ENCODE measurements at regions not wholly inside any gene's neighbourhood (a gene's known extent, or its start where the extent isn't known, plus 50 kb on each side); places are given as distances from the start of the nearest gene placed in this dataset.
"Not testable (repeated sequence)": the region's sequence is repeated elsewhere in the genome, so short reads cannot be mapped to it uniquely, and the experiment has no call there.

DNA sequence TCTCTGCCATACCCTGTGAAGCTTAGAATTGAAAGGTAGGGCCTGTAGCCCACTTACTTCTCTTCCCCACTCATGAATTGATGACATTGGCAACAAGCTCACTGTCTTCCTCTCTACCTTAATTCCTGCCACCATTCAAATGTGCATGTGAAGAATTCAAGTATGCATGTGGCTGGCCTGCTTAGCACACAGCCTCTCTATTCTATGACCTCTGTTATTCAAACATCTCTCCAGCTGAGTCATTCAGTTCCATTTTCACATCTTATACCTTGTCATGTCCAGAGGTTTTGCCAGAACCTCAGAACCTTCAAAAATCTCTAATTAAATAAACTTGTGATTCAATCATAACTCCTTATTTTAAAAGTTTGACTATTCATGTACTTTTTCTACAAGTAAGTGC lies 114.7 kb upstream of the MAN2A1 start:
- no peak for DNase-seq

DNA sequence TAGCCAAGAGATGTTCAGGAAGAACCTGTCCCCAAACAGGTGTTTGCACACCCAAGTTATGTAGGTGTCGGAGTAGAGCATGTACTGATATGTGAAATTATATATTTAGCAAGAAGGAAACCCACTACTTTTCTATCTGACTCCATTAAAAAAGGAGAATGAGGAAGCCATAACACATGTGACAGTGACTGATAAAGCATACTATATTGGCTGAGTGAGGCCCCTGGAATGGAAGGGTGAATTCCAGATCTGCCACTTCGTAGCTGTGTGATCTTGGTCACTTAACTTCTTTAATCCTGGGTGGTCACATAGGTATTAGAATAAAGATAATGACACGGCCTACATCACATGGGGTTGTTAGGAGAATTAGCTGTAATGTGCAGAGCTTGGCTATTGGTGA lies 116.0 kb upstream of the MAN2A1 start:
- DNase-seq, result no peak

DNA sequence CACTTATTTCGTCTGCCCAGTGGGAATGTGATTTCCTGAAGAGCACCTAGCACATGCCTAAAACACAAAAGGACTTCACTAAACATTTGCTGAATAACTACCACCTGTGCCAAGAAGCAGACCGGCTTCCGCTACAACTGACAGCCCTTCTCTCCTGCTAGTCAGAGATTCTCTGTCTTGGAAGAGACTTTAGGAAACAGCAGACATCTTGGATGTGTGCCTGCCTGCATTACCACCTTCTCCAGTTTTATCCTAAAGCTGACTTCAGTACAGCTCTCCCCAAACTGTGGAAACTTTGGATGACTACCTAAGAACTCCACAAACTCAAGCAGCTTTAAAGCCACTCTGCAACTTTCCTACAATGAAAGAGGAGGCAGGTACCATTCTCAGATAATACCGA lies 116.5 kb upstream of the MAN2A1 start:
- DNase-seq, result no peak

DNA sequence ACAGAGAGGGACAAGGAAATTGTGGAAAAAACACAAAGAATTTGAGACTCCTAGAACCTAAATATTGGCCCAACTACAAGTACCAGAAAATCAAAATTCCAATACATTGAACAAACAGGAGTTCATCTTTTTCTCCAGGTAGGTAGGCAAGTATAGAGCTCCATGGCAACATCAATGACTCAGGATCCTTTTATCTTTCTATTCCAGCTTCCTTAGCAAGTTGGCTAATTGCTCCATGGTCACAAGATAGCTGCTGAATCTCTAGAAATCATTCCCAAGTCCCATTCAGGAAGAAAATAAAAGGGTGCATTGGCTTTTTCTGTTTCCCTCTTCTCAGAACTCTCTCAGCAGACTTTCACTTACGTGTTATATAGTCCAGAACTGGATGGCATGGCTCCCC lies 117.9 kb upstream of the MAN2A1 start:
- DNase-seq, result no peak

- no peak for DNase-seq
These were observed 119.3 kb upstream of the MAN2A1 start for GRCh38 chr5:109570362-109570874.

DNA sequence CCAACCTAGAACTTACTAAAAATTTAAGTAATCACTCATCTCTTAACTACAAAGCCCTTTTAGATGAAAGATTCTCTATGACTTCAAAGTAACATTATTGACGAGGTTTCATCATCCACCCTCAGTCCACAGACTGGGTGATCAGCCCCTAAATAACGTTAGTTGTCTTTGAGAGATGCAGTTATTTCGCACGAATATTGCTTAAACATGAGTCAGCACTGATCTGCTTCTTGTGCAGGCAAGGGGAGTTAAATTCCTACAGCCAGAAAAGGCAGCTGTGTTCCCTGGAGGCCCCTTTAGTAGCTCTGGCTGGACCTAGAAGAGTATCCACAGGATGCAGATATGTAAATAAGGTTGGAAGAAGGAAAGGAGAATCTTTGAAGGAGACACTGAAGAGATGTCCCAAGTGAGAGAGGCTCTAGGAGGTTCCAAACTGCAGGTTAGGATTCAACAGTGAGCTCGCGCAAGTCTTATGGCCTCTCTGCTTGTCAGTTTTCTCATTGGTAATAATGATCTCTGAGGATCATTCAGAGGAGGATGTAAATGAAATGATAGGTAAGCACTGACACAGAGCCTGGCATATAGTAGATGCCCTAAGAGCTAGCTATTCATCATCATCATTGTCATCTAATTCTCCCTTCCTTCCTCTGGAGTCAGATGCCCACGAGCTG lies 122.2 kb upstream of the MAN2A1 start:
- no peak for DNase-seq

- DNase-seq, result no peak
These were observed 123.4 kb upstream of the MAN2A1 start for GRCh38 chr5:109566361-109566760.

DNA sequence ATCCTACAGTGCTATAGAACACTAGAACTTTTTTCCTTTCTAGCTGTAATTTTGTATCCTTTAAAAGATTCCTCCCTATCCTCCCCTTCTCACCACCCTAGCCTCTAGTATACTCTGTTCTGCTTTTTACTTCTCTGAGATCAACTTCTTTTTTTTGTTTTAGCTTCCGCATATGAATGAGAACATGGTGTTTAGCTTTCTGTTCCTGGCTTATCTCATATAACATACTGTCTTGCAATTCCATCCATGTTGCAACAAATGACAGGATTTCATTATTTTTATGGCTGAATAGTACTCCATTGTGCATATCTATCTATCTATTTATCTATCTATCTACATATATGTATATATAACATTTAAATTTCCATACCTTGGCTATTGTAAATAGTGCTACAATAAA lies 126.0 kb upstream of the MAN2A1 start:
- DNase-seq, result no peak

GRCh38 chr5:109563189-109563588 lies 126.5 kb upstream of the MAN2A1 start:
- DNase-seq, result no peak

DNA sequence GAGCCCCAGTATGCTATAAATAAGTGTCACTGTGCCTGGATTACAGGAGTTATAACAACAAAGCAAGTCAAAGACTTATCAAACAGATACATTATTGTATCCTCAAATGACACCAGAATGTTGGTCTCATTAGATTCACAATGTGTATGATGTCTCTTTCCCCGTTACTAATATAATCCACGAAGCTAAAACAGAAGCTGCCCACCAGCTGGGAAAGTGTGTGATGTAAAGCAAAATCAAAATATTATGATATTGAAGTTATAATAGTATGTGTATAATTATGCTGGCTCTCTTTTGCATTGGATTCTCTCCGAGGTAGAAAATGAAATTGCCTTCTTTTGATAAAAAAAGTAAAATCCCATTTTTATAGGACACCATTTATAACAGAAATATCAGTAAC lies 127.3 kb upstream of the MAN2A1 start:
- DNase-seq, result no peak

DNA sequence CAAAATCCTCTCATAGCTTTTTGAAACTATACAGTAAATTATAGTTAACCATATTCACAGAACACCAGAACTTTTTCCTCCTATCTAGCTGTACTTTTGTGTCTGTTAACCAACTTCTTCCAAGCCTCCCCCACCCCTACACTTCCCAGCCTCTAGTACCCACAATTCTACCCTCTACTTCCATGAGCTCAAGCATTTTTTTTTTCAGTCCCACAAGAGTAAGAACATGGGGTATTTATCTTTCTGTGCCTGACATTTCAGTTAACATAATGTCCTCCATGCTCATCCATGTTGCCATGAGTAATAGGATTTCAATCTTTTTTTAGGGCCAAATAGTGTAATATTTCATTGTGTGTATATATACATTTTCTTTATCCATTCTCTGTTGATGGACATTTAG lies 128.3 kb upstream of the MAN2A1 start:
- no peak for DNase-seq

DNA sequence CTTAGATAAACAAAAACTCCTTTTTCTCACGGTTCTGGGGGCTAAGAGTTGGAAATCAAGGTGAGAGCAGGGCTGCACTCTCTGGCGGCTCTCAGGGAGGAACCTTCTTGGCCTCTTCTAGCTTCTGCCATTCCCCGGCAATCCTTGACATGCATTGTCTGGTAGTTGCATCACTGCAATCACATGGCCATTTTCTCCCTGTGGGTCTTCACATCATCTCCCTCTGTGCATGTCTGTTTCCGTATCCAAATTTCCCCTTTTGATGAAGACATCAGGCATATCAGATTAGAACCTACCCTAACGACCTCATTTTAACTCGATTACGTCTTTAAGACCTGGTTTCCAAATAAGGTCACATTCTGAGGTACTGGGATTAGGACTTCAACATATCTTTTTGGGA lies 129.2 kb upstream of the MAN2A1 start:
- DNase-seq, result no peak

DNA sequence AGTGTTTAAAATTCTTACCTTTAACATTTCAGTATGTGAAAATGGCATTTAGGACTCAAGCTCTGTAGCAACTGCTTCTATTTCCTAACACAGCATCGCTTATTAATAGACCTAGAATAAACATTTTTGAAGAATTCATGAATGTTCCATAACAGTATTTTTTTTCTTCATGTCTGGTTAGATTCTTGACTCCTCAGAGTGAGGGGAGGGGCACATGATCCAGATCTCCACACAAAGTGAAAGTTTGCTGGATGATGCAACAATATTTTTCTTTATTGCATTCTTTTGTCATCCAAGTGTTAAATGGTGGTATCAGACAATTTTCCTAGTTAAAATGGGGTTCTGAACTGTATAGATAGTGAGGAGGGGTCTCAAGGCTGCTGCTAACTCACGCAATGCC lies 130.8 kb upstream of the MAN2A1 start:
- DNase-seq, result no peak

GRCh38 chr5:109558364-109558763 lies 131.4 kb upstream of the MAN2A1 start:
- no peak for DNase-seq

GRCh38 chr5:109553846-109554245 lies 135.9 kb upstream of the MAN2A1 start:
- DNase-seq, result no peak

DNA sequence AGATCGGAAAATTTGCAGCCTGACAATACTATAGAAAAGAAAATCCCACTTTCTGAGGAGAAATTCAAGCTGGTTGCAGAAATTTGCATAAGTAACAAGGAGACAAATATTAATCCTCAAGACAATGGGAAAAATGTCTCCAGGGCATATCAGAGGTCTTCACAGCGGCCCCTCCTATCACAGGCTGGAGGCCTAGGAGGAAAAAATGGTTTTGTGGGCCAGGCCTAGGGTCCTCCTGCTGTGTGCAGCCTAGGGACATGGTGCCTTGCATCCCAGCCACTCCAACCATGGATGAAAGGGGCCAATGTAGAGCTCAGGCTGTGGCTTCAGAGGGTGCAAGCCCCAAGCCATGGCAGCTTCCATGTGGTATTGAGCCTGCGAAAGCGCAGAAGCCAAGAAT lies 138.5 kb upstream of the MAN2A1 start:
- not testable (repeated sequence) for DNase-seq

GRCh38 chr5:109550077-109550476 lies 139.7 kb upstream of the MAN2A1 start:
- peak in 1 of 2 experiments; percentile 2 for DNase-seq

GRCh38 chr5:109546461-109546860 lies 136.7 kb upstream of the PJA2 start:
- no peak for DNase-seq

DNA sequence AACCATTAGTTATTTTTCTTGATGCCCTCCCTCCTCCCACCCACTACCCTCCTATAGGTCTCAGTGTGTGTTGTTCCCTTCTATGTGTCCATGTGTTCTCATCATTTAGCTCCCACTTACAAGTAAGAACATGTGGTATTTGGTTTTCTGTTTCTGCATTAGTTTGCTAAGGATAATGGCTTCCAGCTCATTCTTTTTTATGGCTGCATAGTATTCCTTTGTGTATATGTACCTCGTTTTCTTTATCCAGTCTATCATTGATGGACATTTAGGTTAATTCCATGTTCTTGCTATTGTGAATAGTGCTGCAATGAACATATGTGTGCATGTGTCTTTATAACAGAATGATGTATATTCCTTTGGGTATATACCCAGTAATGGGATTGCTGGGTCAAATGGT lies 135.1 kb upstream of the PJA2 start:
- not testable (repeated sequence) for DNase-seq

- DNase-seq, result not testable (repeated sequence)
These were observed 128.9 kb upstream of the PJA2 start for GRCh38 chr5:109538692-109539091.

DNA sequence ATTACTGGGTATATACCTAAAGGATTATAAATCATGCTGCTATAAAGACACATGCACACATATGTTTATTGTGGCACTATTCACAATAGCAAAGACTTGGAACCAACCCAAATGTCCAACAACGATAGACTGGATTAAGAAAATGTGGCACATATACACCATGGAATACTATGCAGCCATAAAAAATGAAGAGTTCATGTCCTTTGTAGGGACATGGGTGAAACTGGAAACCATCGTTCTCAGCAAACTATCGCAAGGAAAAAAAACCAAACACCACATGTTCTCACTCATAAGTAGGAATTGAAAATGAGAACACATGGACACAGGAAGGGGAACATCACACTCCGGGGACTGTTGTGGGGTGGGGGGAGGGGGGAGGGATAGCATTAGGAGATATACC lies 125.3 kb upstream of the PJA2 start:
- not testable (repeated sequence) for DNase-seq

DNA sequence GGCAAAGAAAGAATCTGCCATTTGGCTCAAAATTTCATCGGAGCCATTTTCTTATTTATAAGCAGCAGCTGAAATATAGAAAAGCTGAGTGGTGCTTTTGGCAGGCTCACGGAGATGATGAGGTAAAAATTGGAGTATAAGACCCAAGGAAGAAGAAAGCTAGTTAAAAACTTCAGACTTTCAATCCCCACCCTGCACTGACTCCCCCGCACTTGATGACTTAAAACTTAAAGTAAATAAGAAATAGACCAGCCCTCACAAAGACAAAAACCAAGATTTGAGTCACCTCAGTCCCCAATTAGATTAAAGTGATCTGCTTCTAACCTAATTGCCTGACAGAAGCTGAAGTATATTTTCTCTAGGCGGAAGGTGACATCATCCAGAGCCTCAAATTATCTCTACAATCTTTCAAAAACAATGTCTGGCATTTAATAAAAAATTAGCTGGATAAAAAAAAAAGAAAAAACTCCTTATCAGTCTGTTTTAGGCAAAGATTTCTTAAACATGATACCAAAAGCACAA lies 124.0 kb upstream of the PJA2 start:
- DNase-seq, result no peak

- DNase-seq, result no peak
These were observed 123.1 kb upstream of the PJA2 start for GRCh38 chr5:109532773-109533364.

DNA sequence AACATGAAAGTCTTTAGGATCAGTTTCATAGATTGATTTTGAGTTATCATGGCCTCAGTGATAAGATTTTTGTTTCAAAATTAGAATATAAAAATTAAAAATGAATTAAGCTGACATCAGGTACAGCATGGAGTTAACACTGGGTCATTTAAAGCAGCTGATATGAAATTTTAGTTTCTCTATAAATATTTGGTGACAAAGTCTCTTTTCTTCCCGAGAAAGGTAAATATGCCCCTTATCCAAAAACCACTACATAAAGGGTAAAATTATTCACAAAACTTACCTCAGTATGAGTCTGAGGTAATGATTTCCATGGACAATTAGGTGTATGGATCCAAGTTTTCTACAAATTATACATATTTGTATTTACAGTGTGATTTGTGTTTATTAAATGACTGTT lies 121.5 kb upstream of the PJA2 start:
- DNase-seq, result no peak

DNA sequence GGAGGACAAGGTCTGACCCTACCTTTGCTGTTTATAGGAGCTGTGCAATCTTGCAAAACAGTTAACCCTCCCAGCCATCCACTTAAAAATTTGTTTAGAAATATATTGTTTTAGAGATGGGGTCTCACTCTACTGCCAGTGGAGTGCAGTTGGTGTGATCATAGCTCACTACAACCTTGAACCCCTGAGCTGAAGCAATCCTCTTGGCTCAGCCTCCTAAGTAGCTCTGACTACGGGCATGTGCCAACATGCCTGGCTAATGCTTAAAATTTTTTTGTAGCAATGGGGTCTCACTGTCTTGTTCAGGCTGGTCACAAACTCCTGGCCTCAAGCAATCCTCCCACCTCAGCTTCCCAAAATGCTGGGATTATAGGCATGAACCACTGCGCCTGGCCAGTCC lies 120.2 kb upstream of the PJA2 start:
- no peak for DNase-seq

All from Kasumi-1 (cell line).